Muscle of leg (tissue), 3 donors: ENCODE measurements at regions not wholly inside any gene's neighbourhood (a gene's known extent, or its start where the extent isn't known, plus 50 kb on each side); places are given as distances from the start of the nearest gene placed in this dataset.
A peak's percentile ranks its signal among the peaks of the same experiment; 100 is the strongest.

Experiments
- DNase-seq: peaks from one replicate; pipeline ENCODE4 v3.0.0; 2013
- H3K27ac ChIP-seq: one replicate; pipeline ENCODE4 v1.5.1; 2013; ENCODE audit warnings: mild to moderate bottlenecking, low read length, control low read depth
- H3K27me3 ChIP-seq: one replicate; pipeline ENCODE4 v1.6.1; 2013; ENCODE audit warnings: low read length; ENCODE audit not compliant: control insufficient read depth, insufficient read depth
- H3K36me3 ChIP-seq: one replicate; pipeline ENCODE4 v1.6.1; 2013; ENCODE audit warnings: low read length; ENCODE audit not compliant: control insufficient read depth, insufficient read depth
- H3K4me1 ChIP-seq: one replicate; pipeline ENCODE4 v1.6.1; 2013; ENCODE audit warnings: low read length; ENCODE audit not compliant: control insufficient read depth, insufficient read depth
- H3K4me3 ChIP-seq: one replicate; pipeline ENCODE4 v1.5.1; 2013; ENCODE audit warnings: low read length, control low read depth
- H3K9me3 ChIP-seq: replicated peaks from 2 replicates; pipeline ENCODE4 v1.6.1; 2013; ENCODE audit warnings: low read depth, low read length; ENCODE audit not compliant: control insufficient read depth
- WGBS: methylation state at CpG from one replicate; pipeline ENCODE4 v1.1.5; 2013; ENCODE audit warnings: missing lambda C conversion rate; ENCODE audit not compliant: insufficient coverage; 5-methylcytosine and 5-hydroxymethylcytosine counted together

- peaks cover 8% of the 10 kb centered on the region for H3K27me3 ChIP-seq
- peaks cover 14% of the 10 kb centered on the region for H3K4me1 ChIP-seq
- H3K36me3 ChIP-seq: no peaks in the 10 kb centered on the region
- 79% methylated on average over 21 of the region's 39 CpGs for whole genome bisulfite sequencing
- H3K27ac ChIP-seq: no peak overlapping the region
- H3K9me3 ChIP-seq: no peaks in the 10 kb centered on the region
- H3K4me3 ChIP-seq: no peak overlapping the region
- no peak for DNase-seq
Measured at GRCh38 chr22:48535868-48536540, 1291.7 kb downstream of the BRD1 start.

- no peak overlapping the region for H3K4me3 ChIP-seq
- H3K9me3 ChIP-seq: no peaks in the 10 kb centered on the region
- peaks cover 14% of the 10 kb centered on the region for H3K4me1 ChIP-seq
- H3K27ac ChIP-seq: no peak overlapping the region
- no peak for DNase-seq
- H3K36me3 ChIP-seq: no peaks in the 10 kb centered on the region
- peaks cover 4% of the 10 kb centered on the region for H3K27me3 ChIP-seq
- WGBS: 79% methylated on average over 4 of the region's 22 CpGs
Measured at GRCh38 chr22:48534395-48534958, 1293.2 kb downstream of the BRD1 start.

- DNase-seq: no peak
- Histone ChIP-seq H3K36me3 (no peaks in the 10 kb centered on the region), H3K9me3 (no peaks in the 10 kb centered on the region), H3K27me3 (peaks cover 2% of the 10 kb centered on the region), H3K27ac (no peak overlapping the region), H3K4me3 (no peak overlapping the region), H3K4me1 (peaks cover 14% of the 10 kb centered on the region)
- WGBS: 75% methylated on average over 8 of the region's 12 CpGs
Measured at GRCh38 chr22:48532986-48533385, 1294.7 kb downstream of the BRD1 start.

- WGBS: 48% methylated on average over 15 of the region's 20 CpGs
- H3K4me3 ChIP-seq: no peak overlapping the region
Measured at GRCh38 chr22:48531761-48532435, 1295.8 kb downstream of the BRD1 start.

GRCh38 chr22:48531108-48531507 is 1296.6 kb downstream of the BRD1 start:
- no peaks in the 10 kb centered on the region for H3K9me3 ChIP-seq
- 64% methylated on average over 10 of the region's 11 CpGs for WGBS
- H3K27me3 ChIP-seq: peaks cover 2% of the 10 kb centered on the region
- H3K27ac ChIP-seq: no peak overlapping the region
- peaks cover 7% of the 10 kb centered on the region for H3K4me1 ChIP-seq
- H3K36me3 ChIP-seq: no peaks in the 10 kb centered on the region
- H3K4me3 ChIP-seq: no peak overlapping the region
- no peak for DNase-seq

More at GRCh38 chr22:48531761-48532435, 1295.8 kb downstream of the BRD1 start:
- Histone ChIP-seq H3K9me3 (no peaks in the 10 kb centered on the region), H3K27ac (no peak overlapping the region), H3K4me1 (peaks cover 7% of the 10 kb centered on the region), H3K27me3 (peaks cover 2% of the 10 kb centered on the region), H3K36me3 (no peaks in the 10 kb centered on the region)
- peak; percentile 23 for DNase-seq

GRCh38 chr22:48530666-48531065 is 1297.0 kb downstream of the BRD1 start:
- no peak overlapping the region for H3K4me3 ChIP-seq
- H3K4me1 ChIP-seq: peaks cover 7% of the 10 kb centered on the region
- H3K27ac ChIP-seq: no peak overlapping the region
- 79% methylated on average over 9 of the region's 10 CpGs for WGBS
- peaks cover 2% of the 10 kb centered on the region for H3K27me3 ChIP-seq
- DNase-seq: no peak
- no peaks in the 10 kb centered on the region for H3K36me3 ChIP-seq
- no peaks in the 10 kb centered on the region for H3K9me3 ChIP-seq

- no peaks in the 10 kb centered on the region for H3K36me3 ChIP-seq
- peaks cover 7% of the 10 kb centered on the region for H3K4me1 ChIP-seq
- H3K27ac ChIP-seq: no peak overlapping the region
- no peak overlapping the region for H3K4me3 ChIP-seq
- no peak for DNase-seq
- WGBS: 80% methylated on average over 13 of the region's 13 CpGs
- H3K27me3 ChIP-seq: peaks cover 2% of the 10 kb centered on the region
- no peaks in the 10 kb centered on the region for H3K9me3 ChIP-seq
Measured at GRCh38 chr22:48528221-48528915, 1299.3 kb downstream of the BRD1 start.

GRCh38 chr22:48523761-48524160 is 1303.9 kb downstream of the BRD1 start:
- Histone ChIP-seq H3K27ac (no peak overlapping the region), H3K36me3 (no peaks in the 10 kb centered on the region), H3K9me3 (no peaks in the 10 kb centered on the region), H3K4me1 (no peaks in the 10 kb centered on the region), H3K27me3 (no peaks in the 10 kb centered on the region), H3K4me3 (no peak overlapping the region)
- DNase-seq: no peak
- 96% methylated on average over 14 of the region's 14 CpGs for WGBS

- no peak overlapping the region for H3K4me3 ChIP-seq
- whole genome bisulfite sequencing: 92% methylated on average over 17 of the region's 19 CpGs
- no peaks in the 10 kb centered on the region for H3K27me3 ChIP-seq
- H3K27ac ChIP-seq: no peak overlapping the region
- no peaks in the 10 kb centered on the region for H3K9me3 ChIP-seq
- H3K4me1 ChIP-seq: no peaks in the 10 kb centered on the region
- H3K36me3 ChIP-seq: no peaks in the 10 kb centered on the region
- DNase-seq: no peak
Measured at GRCh38 chr22:48523091-48523490, 1304.6 kb downstream of the BRD1 start.

- H3K9me3 ChIP-seq: no peaks in the 10 kb centered on the region
- no peaks in the 10 kb centered on the region for H3K27me3 ChIP-seq
- H3K36me3 ChIP-seq: no peaks in the 10 kb centered on the region
- no peak for DNase-seq
- WGBS: 91% methylated on average over 14 of the region's 14 CpGs
- no peak overlapping the region for H3K27ac ChIP-seq
- H3K4me1 ChIP-seq: no peaks in the 10 kb centered on the region
- no peak overlapping the region for H3K4me3 ChIP-seq
Measured at GRCh38 chr22:48522271-48522670, 1305.4 kb downstream of the BRD1 start.
